ENCODE measurements at regions not wholly inside any gene's neighbourhood (a gene's known extent, or its start where the extent isn't known, plus 50 kb on each side); places are given as distances from the start of the nearest gene placed in this dataset.
"Not testable (repeated sequence)": the region's sequence is repeated elsewhere in the genome, so short reads cannot be mapped to it uniquely, and the experiment has no call there.

- no peak for DNase-seq (ENCODE audit: extremely low read depth in 1 of 2, low read depth in 1 of 2)
Observed at GRCh38 chr9:78663369-78663768, 366.4 kb downstream of the PSAT1 start.

DNA sequence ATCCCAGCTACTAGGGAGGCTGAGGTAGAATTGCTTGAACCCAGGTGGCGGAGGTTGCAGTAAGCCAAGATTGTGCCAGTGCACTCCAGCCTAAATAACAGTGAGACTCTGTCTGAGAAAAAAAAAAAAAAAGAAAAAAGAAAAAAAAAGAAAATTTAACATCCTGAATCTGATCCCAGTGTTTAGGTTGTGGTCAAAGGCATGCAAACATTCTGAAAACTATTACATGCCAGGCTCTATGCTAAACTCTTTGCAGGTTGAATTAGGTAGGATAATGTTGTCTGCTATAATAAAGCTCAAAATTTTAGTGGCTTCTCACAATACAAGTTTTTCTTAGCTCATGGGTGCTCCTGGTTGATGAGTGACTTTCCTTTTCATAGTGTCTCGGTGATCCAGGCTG, 367.4 kb downstream of the PSAT1 start:
- DNase-seq (ENCODE audit: extremely low read depth in 1 of 2, low read depth in 1 of 2) = no peak

DNA sequence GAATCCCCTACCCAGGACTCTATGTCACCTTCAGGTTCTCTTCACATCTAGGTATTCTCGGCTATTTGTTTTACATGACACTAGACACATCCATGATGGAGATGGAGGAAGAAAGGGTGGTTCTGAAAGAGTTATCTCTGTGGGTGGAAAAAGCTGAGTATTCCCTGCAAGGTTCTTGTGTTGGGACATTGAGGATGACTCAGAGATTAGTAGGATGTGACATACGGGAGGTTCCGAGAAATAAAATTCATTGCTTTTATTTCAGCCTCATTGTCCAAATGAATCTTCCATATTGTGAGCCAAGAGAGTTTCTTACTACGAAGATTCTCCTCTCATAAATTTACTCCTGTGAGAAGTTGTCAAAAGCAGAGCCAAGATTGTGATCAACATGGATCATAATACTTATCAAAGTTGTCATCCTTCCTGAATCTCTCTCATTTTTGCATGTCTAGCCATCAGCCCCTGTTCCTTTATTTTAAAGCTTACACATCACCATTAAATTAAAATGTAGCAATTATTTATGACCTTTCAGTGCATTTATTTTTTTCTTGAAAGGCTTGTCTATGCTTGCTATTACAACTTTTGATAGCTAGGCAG, 370.0 kb downstream of the PSAT1 start:
- DNase-seq (ENCODE audit: extremely low read depth in 1 of 2, low read depth in 1 of 2) = no peak

DNA sequence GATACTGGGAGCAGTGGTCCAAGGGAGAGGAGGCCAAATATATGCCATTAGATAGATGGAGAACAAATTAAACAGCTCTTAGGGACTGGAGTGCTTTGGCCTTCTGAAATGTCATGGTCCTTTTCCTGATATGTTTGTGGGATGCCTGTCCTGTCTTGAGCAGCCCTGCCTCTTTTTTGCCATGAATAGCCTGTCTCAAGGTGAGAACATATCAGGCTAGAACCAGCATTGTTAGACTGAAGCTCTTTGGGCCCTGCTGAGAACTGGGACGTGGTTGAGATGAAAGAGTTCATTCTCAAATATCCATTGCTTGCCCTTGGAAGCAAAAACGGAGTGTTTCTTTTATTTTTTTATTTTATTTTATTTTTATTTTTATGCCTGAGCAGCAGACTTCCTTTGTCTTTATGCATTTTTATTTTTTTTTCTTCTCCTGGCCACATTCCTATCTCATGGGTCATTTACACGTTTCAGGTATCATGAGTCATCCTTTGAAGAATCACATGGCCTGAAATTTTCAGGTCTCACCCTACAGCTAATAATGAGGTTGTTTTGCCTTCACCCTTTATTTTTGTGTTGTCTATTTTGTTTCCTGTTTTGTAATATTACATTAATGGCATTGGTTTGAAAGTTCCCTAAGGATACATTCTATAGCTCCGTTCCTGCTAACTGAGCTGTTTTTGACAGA, 371.4 kb downstream of the PSAT1 start:
- DNase-seq (ENCODE audit: extremely low read depth in 1 of 2, low read depth in 1 of 2) = no peak

DNA sequence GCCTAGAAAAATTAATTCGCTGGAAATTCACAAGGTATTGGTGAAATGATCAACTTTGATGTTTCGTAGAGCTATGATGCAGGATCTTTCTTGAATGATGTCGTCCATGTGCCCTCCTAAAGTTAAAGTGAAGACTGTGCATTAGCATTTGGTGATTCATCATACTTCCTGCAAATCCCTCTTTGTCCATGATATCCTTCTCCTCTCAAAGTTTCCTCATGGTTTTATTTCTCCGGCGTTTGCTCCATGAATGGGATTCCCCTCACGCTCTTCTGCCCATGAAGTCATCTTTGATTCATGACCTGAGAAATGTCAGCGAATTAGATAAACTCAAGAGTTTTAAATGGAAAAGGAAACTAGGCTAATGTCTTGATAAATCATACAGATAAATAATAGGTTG, 372.7 kb downstream of the PSAT1 start:
- no peak for DNase-seq (ENCODE audit: extremely low read depth in 1 of 2, low read depth in 1 of 2)

DNA sequence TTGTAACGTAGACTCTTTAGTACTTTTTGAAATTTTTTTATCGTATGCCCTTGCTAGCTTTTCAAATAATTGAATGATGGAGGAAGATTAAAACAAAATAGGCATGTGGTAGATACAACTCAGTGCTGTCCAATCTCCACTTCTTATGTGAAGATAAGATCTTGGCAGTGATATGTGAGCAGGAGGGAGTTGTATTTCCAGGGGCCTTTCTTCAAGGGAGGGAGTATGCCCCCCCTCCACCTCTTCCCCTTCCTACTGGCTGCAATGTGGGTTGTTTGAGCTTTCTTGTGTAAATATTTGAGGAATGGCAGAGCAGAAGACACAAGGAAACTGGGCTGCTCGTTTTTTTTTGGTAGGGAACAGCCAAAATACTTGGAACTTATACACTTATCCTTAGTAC, 374.9 kb downstream of the PSAT1 start:
- no peak for DNase-seq (ENCODE audit: extremely low read depth in 1 of 2, low read depth in 1 of 2)

DNA sequence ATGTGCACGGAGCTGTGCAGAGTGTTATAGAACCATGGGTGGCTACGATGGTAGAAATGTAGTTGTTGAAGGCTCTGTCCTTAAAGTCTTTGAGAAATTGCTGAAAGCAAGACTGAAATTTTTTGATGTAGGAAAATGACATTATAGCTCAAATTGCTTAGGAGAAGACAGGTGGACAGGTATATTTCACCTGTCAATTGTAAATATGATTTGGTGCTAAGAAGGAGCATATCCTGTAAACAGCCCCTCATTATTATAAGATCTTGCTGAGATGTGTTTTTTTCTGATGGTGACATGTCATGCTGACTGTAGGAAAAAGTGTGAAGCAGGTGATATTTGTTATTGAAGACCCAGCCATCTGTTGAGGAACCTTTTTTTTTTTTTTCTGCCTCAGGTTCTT, 377.9 kb downstream of the PSAT1 start:
- no peak for DNase-seq (ENCODE audit: extremely low read depth in 1 of 2, low read depth in 1 of 2)

DNA sequence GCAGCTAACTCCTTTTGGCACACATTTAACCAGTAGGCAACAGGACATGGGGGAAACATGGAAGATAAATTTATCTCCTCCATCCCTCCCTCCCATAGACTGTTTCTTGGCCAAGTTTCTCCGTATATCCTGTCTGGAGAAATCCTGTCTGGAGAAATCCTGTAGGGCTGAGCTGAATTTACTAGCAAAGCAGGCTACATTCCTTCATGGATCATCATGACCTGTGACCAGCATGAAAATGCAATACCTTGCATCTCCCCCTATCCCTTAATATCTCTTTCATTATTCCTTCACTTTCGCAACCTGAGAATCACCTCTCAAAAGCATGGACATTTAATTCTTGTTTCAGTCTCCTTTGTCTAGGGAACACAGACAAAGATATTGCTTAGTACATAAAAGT, 379.1 kb downstream of the PSAT1 start:
- no peak for DNase-seq (ENCODE audit: extremely low read depth in 1 of 2, low read depth in 1 of 2)

GRCh38 chr9:78676623-78677022, 379.7 kb downstream of the PSAT1 start:
- DNase-seq (ENCODE audit: extremely low read depth in 1 of 2, low read depth in 1 of 2) = no peak

GRCh38 chr9:78677326-78677725, 380.4 kb downstream of the PSAT1 start:
- DNase-seq (ENCODE audit: extremely low read depth in 1 of 2, low read depth in 1 of 2) = no peak

- DNase-seq (ENCODE audit: extremely low read depth in 1 of 2, low read depth in 1 of 2) = no peak
Observed at GRCh38 chr9:78678877-78679276, 382.0 kb downstream of the PSAT1 start.

- no peak for DNase-seq (ENCODE audit: extremely low read depth in 1 of 2, low read depth in 1 of 2)
Observed at GRCh38 chr9:78680196-78680595, 383.3 kb downstream of the PSAT1 start.

DNA sequence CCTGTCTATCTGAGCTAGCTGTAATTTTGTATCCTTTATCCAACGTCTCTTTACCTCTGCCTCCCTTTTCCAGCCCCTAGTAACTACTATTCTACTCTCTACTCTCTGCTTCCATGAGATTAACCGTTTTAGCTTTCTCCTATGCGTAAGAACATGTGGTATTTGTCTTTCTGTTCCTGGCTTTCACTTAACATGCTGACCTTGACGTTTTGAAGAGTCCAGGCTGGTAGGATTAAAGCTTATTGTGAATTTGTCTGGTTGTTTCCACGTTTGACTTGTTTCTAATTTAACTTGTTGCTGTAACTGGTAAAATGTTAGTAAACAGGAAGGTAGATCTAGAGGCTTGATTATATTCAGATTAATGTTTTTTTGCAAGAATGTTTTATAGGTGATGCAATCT, 385.3 kb downstream of the PSAT1 start:
- no peak for DNase-seq (ENCODE audit: extremely low read depth in 1 of 2, low read depth in 1 of 2)

DNA sequence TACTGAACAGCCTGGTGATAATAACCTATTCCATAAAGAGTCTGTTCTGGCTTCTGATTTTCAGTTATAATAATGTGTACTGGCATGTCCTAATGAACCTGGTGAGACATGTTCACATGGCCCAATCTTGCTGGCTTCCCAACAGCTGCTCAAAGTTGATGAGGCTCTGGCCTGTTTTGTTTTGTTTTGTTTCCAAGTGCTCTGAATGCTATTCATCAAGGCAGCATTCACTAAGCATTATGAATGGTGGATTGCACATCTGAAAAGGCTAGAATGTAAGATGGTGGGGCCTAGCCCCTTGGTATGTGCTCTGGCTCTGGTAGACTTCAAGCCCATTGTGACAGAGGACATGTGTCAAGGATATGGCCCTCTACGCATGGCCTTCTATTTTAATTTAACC, 388.5 kb downstream of the PSAT1 start:
- DNase-seq (ENCODE audit: extremely low read depth in 1 of 2, low read depth in 1 of 2) = no peak

DNA sequence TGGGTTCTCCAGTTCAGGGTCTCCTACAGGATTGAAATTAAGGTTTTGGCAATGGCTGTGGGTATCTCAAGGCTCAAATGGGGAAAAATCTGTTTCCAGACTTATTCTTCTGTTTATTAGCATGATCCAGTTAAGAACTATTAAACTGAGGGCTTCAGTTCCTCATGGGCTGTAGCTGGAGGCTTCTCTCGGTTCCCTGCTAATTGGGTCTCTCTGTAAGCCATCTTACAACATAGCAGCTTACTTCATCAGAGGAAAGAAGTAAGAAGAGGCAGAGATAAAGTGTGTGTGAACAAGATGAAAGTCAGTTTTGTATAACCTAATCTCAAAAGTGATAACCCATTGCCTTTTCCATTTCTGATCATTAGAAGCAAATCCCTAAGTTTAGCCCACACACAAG, 391.9 kb downstream of the PSAT1 start:
- no peak for DNase-seq (ENCODE audit: extremely low read depth in 1 of 2, low read depth in 1 of 2)

DNA sequence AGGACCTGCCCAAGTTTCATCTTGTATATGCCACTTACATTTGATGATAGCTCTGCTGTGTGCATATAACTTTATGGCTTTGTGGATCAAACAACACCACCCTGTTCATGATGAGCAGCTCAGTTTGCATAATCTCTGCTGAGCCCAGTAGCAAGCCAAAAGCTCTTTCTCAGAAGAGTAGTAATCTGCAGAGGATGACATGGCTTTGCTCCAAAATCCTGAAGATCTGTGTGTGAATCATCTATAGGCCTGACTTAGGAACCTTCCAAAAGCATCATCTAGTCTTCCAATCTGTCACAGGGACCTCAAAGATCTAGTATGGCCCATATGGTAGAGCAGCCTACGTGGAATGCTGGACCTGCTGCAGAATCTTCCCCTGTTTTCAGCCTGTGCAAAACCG, 394.6 kb downstream of the PSAT1 start:
- DNase-seq (ENCODE audit: extremely low read depth in 1 of 2, low read depth in 1 of 2) = no peak

DNA sequence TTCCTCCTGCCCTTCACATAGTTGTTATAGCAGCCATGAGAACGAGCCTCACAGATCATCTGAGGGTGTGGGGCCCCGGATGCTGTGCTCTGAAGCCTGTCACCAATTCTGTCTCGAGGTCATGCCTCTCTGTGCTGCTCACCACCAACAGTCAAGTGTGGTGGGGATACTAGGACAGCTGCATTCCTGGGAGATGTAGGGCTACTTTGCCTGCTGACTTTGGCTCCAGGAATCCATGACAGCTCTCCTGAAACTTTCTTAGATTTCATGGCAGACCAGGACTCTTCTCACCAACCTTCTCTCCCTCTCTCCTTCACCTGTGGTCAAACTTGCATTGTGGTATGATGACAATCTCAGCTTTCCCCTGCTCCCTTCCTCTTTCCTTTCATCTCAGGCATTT, 395.9 kb downstream of the PSAT1 start:
- no peak for DNase-seq (ENCODE audit: extremely low read depth in 1 of 2, low read depth in 1 of 2)

- no peak for DNase-seq (ENCODE audit: extremely low read depth in 1 of 2, low read depth in 1 of 2)
Observed at GRCh38 chr9:78694974-78695373, 398.0 kb downstream of the PSAT1 start.

- DNase-seq (ENCODE audit: extremely low read depth in 1 of 2, low read depth in 1 of 2) = no peak
Observed at GRCh38 chr9:78695519-78695918, 398.6 kb downstream of the PSAT1 start.

GRCh38 chr9:78697618-78698017, 400.7 kb downstream of the PSAT1 start:
- DNase-seq (ENCODE audit: extremely low read depth in 1 of 2, low read depth in 1 of 2) = no peak

DNA sequence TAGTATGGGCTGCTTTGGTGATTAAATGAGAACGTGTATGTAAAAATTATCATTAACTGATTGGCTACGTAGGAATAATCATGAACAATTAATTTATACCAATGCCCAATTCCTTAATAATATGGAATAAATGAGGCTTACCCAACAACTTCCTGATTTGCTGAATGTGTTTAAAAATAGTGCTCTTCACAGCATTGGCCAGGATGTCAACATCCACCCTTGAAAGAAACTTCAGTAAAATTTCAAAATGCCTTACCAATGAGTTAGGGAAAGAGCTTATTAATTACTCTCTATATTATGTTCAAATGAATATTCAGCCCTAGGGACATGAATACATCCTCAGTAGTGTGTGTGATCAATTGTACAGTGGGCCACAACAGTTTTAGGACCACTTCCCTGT, 401.4 kb downstream of the PSAT1 start:
- DNase-seq (ENCODE audit: extremely low read depth in 1 of 2, low read depth in 1 of 2) = no peak

- not testable (repeated sequence) for DNase-seq (ENCODE audit: extremely low read depth in 1 of 2, low read depth in 1 of 2)
Observed at GRCh38 chr9:78699217-78699616, 402.3 kb downstream of the PSAT1 start.

- not testable (repeated sequence) for DNase-seq (ENCODE audit: extremely low read depth in 1 of 2, low read depth in 1 of 2)
Observed at GRCh38 chr9:78704153-78704552, 407.2 kb downstream of the PSAT1 start.
